CD8-positive, alpha-beta memory T cell (primary cell): ENCODE measurements at regions not wholly inside any gene's neighbourhood (a gene's known extent, or its start where the extent isn't known, plus 50 kb on each side); places are given as distances from the start of the nearest gene placed in this dataset.

Experiments
- CTCF ChIA-PET: fragments of 350-600 bp; sonication (Branson Sonifier 250); formaldehyde crosslinking; loops from one replicate; lab custom pipeline; 2021; ENCODE audit warnings: antibody characterized with exemption; lab: Charles Lee
- POLR2A ChIA-PET: fragments of 350-600 bp; sonication (Branson Sonifier 250); formaldehyde crosslinking; loops from one replicate; lab custom pipeline; 2021; ENCODE audit warnings: antibody characterized with exemption; lab: Charles Lee
- DNase-seq, 5 donors: peaks; one replicate each; pipeline versions ENCODE4 v3.0.0 to v3.0.0-alpha.2; 2020 to 2022; ENCODE audit warnings: mixed read lengths in 1 of 5
- H3K27ac ChIP-seq: one replicate; pipeline ENCODE4 v1.7.0; 2013; ENCODE audit warnings: low read depth, mild to moderate bottlenecking, low read length, moderate library complexity
- H3K27me3 ChIP-seq: 2 replicates; pipeline ENCODE4 v1.7.0; 2013; ENCODE audit warnings: low read length, mild to moderate bottlenecking; ENCODE audit not compliant: insufficient read depth, poor library complexity, severe bottlenecking
- H3K36me3 ChIP-seq: 2 replicates; pipeline ENCODE4 v1.7.0; 2013; ENCODE audit warnings: mild to moderate bottlenecking, low read length, moderate library complexity; ENCODE audit not compliant: insufficient read depth
- H3K4me1 ChIP-seq: 2 replicates; pipeline ENCODE4 v1.7.0; 2013; ENCODE audit warnings: mild to moderate bottlenecking, low read length, moderate library complexity; ENCODE audit not compliant: insufficient read depth
- H3K4me3 ChIP-seq: 2 replicates; pipeline ENCODE4 v1.7.0; 2013; ENCODE audit warnings: mild to moderate bottlenecking, low read length
- H3K9me3 ChIP-seq: 2 replicates; pipeline ENCODE4 v1.7.0; 2013; ENCODE audit warnings: mild to moderate bottlenecking, low read length
- H3K27ac Mint-ChIP-seq, 8 donors: one replicate each; pipeline ENCODE4 v1.8.0; 2020 to 2021; ENCODE audit warnings: mixed read lengths in 8 of 8, mild to moderate bottlenecking in 6 of 8, inconsistent platforms in 3 of 8, moderate library complexity in 3 of 8
- H3K27me3 Mint-ChIP-seq, 2 donors: one replicate each; pipeline ENCODE4 v1.8.0; 2020 to 2021; ENCODE audit warnings: mixed read lengths in 2 of 2, mild to moderate bottlenecking in 1 of 2, moderate library complexity in 1 of 2
- H3K36me3 Mint-ChIP-seq, 3 donors: one replicate each; pipeline ENCODE4 v1.8.0; 2020 to 2021; ENCODE audit warnings: mixed read lengths in 3 of 3, inconsistent platforms in 1 of 3, mild to moderate bottlenecking in 1 of 3
- H3K4me1 Mint-ChIP-seq, 3 donors: one replicate each; pipeline ENCODE4 v1.8.0; 2020 to 2021; ENCODE audit warnings: mixed read lengths in 3 of 3, inconsistent platforms in 1 of 3, mild to moderate bottlenecking in 1 of 3
- H3K4me3 Mint-ChIP-seq, 7 donors: one replicate each; pipeline ENCODE4 v1.8.0; 2020 to 2021; ENCODE audit warnings: mixed read lengths in 7 of 7, mild to moderate bottlenecking in 6 of 7, moderate library complexity in 4 of 7, inconsistent platforms in 2 of 7
- H3K9me3 Mint-ChIP-seq, 5 donors: one replicate each; pipeline ENCODE4 v1.8.0; 2020 to 2022; ENCODE audit warnings: mixed read lengths in 5 of 5, mild to moderate bottlenecking in 3 of 5, moderate library complexity in 2 of 5, inconsistent platforms in 1 of 5

DNA sequence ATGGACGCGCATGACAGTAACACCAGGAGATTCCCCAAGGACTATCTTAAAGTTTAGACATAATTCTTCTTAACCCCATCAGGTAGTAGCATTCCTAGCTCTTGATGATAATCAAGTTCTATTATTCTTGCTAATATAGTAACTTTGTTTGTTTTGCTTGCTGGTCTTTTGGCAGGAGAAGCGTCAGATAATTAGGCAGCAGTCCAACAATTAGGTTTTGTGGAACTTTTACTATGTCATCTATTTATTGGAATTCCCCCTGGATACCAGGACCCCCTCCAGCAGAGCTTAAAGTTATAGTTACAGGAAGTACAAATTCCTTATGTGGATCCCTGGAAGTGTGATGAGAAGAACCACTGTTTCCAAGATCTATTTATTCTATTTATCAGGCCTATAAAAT is 1138.0 kb upstream of the FAM98A start:
- Histone ChIP-seq H3K27ac (no peak overlapping the region), H3K36me3 (no peaks in the 10 kb centered on the region), H3K4me3 (no peak overlapping the region), H3K4me1 (no peaks in the 10 kb centered on the region), H3K27me3 (no peaks in the 10 kb centered on the region), H3K9me3 (no peaks in the 10 kb centered on the region)
- ChIA-PET CTCF (no interaction called here), POLR2A (no interaction called here)
- Mint-ChIP-seq H3K4me3 (no peak overlapping the region), H3K4me1 (no peaks in the 10 kb centered on the region), H3K9me3 (peaks cover 0 to 22% (median 3%) of the 10 kb centered on the region in 5 donors), H3K27ac (no peak overlapping the region), H3K27me3 (no peaks in the 10 kb centered on the region), H3K36me3 (no peaks in the 10 kb centered on the region)
- DNase-seq = no peak

DNA sequence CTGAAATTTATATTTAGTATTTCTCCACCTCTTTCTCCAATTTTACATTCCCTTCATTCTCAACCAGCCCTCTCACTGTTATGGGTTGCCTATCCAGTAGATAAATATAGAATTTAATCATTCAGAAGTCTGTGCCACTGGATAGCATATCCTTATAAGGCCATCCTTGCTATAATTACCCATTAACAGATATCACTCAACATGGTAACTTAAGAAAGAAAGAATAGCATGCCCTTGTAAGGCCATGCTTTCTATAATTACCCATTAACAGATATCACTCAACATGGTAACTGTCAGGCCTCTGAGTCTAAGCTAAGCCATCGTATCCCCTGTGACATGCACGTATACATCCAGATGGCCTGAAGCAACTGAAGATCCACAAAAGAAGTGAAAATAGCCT is 1137.4 kb upstream of the FAM98A start:
- Mint-ChIP-seq H3K4me1 (no peaks in the 10 kb centered on the region), H3K4me3 (no peak overlapping the region), H3K36me3 (no peaks in the 10 kb centered on the region), H3K9me3 (peaks cover 0 to 22% (median 5%) of the 10 kb centered on the region in 5 donors), H3K27ac (no peak overlapping the region), H3K27me3 (no peaks in the 10 kb centered on the region)
- H3K4me1 ChIP-seq = no peaks in the 10 kb centered on the region
- no peaks in the 10 kb centered on the region for H3K27me3 ChIP-seq
- no peak for DNase-seq
- no peak overlapping the region for H3K4me3 ChIP-seq
- no peaks in the 10 kb centered on the region for H3K9me3 ChIP-seq
- H3K27ac ChIP-seq = no peak overlapping the region
- POLR2A ChIA-PET = no interaction called here
- CTCF ChIA-PET = no interaction called here
- no peaks in the 10 kb centered on the region for H3K36me3 ChIP-seq

DNA sequence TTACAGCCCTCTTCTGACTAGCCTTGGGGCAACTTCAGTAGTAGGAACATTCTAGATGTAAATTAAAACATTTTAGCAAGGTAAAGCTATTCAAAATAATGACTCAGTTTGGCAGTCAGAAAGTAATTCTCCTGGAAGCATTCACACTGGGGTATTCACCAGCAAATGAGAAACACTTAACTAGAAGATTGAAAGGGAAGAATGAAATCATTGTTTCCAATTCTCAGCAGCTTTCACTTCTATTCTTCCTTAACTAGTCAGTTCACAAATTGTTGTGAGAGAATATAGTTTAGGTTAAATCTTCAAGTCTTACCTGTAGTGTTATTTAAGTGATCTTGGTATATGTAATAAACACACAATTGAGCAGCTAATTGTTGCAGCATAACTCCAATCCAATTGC is 1135.6 kb upstream of the FAM98A start:
- Mint-ChIP-seq H3K27ac (no peak overlapping the region), H3K4me1 (no peaks in the 10 kb centered on the region), H3K27me3 (no peaks in the 10 kb centered on the region), H3K9me3 (peaks cover 0 to 19% (median 5%) of the 10 kb centered on the region in 5 donors), H3K36me3 (no peaks in the 10 kb centered on the region), H3K4me3 (no peak overlapping the region)
- DNase-seq = no peak
- Histone ChIP-seq H3K4me1 (no peaks in the 10 kb centered on the region), H3K36me3 (no peaks in the 10 kb centered on the region), H3K27me3 (no peaks in the 10 kb centered on the region), H3K27ac (no peak overlapping the region), H3K4me3 (no peak overlapping the region), H3K9me3 (no peaks in the 10 kb centered on the region)
- POLR2A ChIA-PET = interaction anchor here (0.6 kb wide), 1 partner anchor 102 kb away, joined by 4 read pairs; no protein-coding TSS in a partner anchor
- CTCF ChIA-PET = no interaction called here

DNA sequence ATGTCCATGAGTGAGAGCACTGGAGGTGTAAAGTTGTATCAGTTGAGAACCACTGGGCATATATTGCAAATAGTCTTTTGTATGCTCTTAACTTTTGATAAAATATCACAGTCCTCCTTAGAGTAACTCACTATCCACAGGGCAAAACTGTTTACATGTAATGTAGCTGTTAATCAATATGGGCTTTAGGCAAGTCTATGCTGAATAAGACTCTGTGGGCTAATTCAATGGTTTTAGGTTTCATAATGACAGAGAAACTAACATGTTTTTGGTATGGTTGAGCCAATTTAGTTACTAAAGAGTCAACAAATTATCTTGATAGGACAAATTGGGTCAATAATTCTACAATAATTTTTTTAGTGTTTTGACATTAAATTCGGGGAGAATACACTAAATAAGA is 1134.9 kb upstream of the FAM98A start:
- H3K4me3 ChIP-seq = no peak overlapping the region
- Mint-ChIP-seq H3K36me3 (no peaks in the 10 kb centered on the region), H3K27me3 (no peaks in the 10 kb centered on the region), H3K4me3 (no peak overlapping the region), H3K9me3 (peaks cover 0 to 19% (median 5%) of the 10 kb centered on the region in 5 donors), H3K4me1 (no peaks in the 10 kb centered on the region), H3K27ac (no peak overlapping the region)
- H3K4me1 ChIP-seq = no peaks in the 10 kb centered on the region
- no peaks in the 10 kb centered on the region for H3K9me3 ChIP-seq
- no peak for DNase-seq
- H3K27ac ChIP-seq = no peak overlapping the region
- no peaks in the 10 kb centered on the region for H3K27me3 ChIP-seq
- ChIA-PET POLR2A (no interaction called here), CTCF (no interaction called here)
- no peaks in the 10 kb centered on the region for H3K36me3 ChIP-seq

DNA sequence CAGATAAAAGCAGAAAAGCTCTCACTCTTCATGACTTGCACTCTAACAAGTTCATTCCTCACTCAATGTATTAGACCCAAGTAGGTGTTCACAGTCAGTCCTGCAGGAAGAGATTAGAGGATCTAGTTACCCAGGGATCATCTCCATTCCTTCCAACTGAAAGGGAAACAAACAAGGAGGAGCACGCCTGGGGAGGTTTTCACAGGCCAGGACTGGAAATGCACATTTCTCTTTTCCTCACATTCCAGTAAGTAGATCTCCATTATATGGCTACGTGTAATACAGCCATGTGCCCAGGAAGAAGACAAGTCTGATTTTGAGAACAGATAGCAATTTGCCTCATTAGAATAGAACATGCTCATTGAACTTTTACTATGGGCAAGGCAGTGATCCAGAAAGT is 1132.2 kb upstream of the FAM98A start:
- Mint-ChIP-seq H3K4me3 (no peak overlapping the region), H3K9me3 (peaks cover 0 to 23% (median 4%) of the 10 kb centered on the region in 5 donors), H3K27ac (no peak overlapping the region), H3K27me3 (no peaks in the 10 kb centered on the region), H3K36me3 (no peaks in the 10 kb centered on the region), H3K4me1 (no peaks in the 10 kb centered on the region)
- Histone ChIP-seq H3K36me3 (no peaks in the 10 kb centered on the region), H3K27ac (no peak overlapping the region), H3K4me1 (no peaks in the 10 kb centered on the region), H3K9me3 (no peaks in the 10 kb centered on the region), H3K27me3 (no peaks in the 10 kb centered on the region), H3K4me3 (no peak overlapping the region)
- ChIA-PET POLR2A (no interaction called here), CTCF (no interaction called here)
- DNase-seq = no peak

DNA sequence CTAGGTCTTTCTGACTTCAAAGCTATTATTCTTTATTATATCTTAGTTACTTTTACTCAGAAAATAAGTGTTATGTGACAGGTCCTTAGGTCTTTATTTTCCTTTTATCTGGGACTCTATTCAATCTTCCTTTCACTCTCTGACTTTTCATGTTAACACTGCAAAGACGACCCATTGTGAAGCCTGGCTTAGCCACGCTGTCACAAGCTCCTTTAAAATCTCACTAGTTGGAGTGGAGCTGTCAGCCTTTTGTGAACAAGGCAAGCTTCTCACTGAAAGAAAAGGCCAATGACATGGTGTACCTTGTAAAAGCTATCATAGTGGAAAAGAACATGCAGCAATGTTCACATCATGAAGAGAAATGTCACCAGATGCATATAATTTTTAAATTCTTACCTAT is 1130.7 kb upstream of the FAM98A start:
- Mint-ChIP-seq H3K27ac (no peak overlapping the region), H3K4me3 (no peak overlapping the region), H3K4me1 (no peaks in the 10 kb centered on the region), H3K9me3 (peaks cover 0 to 19% (median 4%) of the 10 kb centered on the region in 5 donors), H3K27me3 (no peaks in the 10 kb centered on the region), H3K36me3 (no peaks in the 10 kb centered on the region)
- no peaks in the 10 kb centered on the region for H3K27me3 ChIP-seq
- ChIA-PET CTCF (no interaction called here), POLR2A (no interaction called here)
- H3K27ac ChIP-seq = no peak overlapping the region
- H3K4me3 ChIP-seq = no peak overlapping the region
- H3K9me3 ChIP-seq = no peaks in the 10 kb centered on the region
- no peaks in the 10 kb centered on the region for H3K36me3 ChIP-seq
- no peak for DNase-seq
- H3K4me1 ChIP-seq = no peaks in the 10 kb centered on the region

DNA sequence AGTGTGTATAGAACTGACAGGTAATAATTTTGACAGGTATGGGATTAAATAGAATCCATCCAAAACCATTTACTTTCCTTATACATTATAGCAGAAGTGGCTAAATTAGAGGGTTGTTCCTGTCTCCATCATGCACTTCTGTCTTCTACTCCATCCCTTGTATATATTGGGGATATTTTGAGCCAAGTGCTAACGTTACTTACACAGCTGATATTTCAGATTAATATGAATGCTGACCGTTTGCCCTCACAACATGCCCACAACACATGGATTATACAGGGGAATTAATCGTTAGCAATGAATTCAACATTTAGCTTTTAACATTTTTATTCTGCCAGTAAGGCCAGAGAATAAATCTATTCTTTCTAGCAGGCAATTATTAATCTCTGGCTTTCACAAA is 1125.0 kb upstream of the FAM98A start:
- Histone ChIP-seq H3K4me3 (no peak overlapping the region), H3K4me1 (no peaks in the 10 kb centered on the region), H3K27me3 (no peaks in the 10 kb centered on the region), H3K36me3 (no peaks in the 10 kb centered on the region), H3K27ac (no peak overlapping the region), H3K9me3 (no peaks in the 10 kb centered on the region)
- DNase-seq = no peak
- H3K36me3 Mint-ChIP-seq = no peaks in the 10 kb centered on the region
- ChIA-PET POLR2A (no interaction called here), CTCF (no interaction called here)
- no peak overlapping the region for H3K27ac Mint-ChIP-seq
- no peaks in the 10 kb centered on the region for H3K4me1 Mint-ChIP-seq
- no peaks in the 10 kb centered on the region for H3K27me3 Mint-ChIP-seq
- peaks cover 0 to 16% (median 3%) of the 10 kb centered on the region in 5 donors for H3K9me3 Mint-ChIP-seq
- no peak overlapping the region for H3K4me3 Mint-ChIP-seq

DNA sequence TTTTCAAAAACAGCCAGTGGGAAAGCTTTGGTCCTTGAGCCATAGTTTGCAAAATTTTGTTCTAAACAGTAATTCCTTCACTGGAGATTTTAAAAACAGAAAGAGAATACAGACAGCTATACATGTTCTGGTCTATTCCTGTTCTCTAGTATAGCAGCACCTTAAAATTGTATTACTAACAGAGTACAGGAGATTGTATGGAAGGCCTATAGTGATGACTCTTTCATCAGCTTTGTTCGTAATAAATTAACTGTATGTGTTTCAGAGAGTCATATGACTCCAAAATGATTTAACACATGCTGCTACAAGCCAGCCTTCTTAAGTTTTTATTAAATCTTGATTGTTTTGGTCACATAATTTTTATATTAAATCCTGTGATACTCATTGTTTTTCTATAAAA is 1124.6 kb upstream of the FAM98A start:
- no peak overlapping the region for H3K27ac Mint-ChIP-seq
- no peak overlapping the region for H3K4me3 Mint-ChIP-seq
- no peaks in the 10 kb centered on the region for H3K27me3 Mint-ChIP-seq
- CTCF ChIA-PET = no interaction called here
- Histone ChIP-seq H3K27ac (no peak overlapping the region), H3K4me1 (no peaks in the 10 kb centered on the region), H3K4me3 (no peak overlapping the region), H3K36me3 (no peaks in the 10 kb centered on the region), H3K27me3 (no peaks in the 10 kb centered on the region), H3K9me3 (no peaks in the 10 kb centered on the region)
- no peaks in the 10 kb centered on the region for H3K36me3 Mint-ChIP-seq
- H3K9me3 Mint-ChIP-seq = peaks cover 0 to 16% (median 3%) of the 10 kb centered on the region in 5 donors
- no peaks in the 10 kb centered on the region for H3K4me1 Mint-ChIP-seq
- POLR2A ChIA-PET = no interaction called here
- no peak for DNase-seq

DNA sequence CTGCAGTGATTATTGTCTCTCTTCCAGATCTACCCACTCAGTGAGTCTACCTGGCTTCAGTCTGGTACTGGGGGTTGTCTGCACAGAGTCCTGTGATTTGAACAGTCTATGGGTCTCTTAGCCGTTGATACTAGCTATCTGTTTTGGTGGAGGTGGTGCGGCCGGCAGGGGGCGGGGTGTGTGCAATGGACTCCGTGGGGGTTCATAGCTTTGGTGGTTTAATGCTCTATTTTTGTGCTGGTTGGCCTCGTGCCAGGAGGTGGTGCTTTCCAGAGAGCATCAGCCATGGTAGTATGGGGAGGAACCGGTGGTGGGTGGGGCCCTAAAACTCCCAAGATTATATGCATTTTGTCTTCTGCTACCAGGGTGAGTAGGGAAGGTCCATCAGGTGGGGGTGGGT is 1120.1 kb upstream of the FAM98A start:
- Histone ChIP-seq H3K27ac (no peak overlapping the region), H3K27me3 (no peaks in the 10 kb centered on the region), H3K36me3 (no peaks in the 10 kb centered on the region), H3K4me3 (no peak overlapping the region), H3K4me1 (no peaks in the 10 kb centered on the region), H3K9me3 (no peaks in the 10 kb centered on the region)
- DNase-seq = no peak
- Mint-ChIP-seq H3K9me3 (peaks cover 3 to 20% (median 6%) of the 10 kb centered on the region in 5 donors), H3K4me3 (no peak overlapping the region), H3K27ac (no peak overlapping the region), H3K36me3 (no peaks in the 10 kb centered on the region), H3K27me3 (no peaks in the 10 kb centered on the region), H3K4me1 (no peaks in the 10 kb centered on the region)
- ChIA-PET POLR2A (no interaction called here), CTCF (no interaction called here)
